ENCODE measurements at regions not wholly inside any gene's neighbourhood (a gene's known extent, or its start where the extent isn't known, plus 50 kb on each side); places are given as distances from the start of the nearest gene placed in this dataset.

DNA sequence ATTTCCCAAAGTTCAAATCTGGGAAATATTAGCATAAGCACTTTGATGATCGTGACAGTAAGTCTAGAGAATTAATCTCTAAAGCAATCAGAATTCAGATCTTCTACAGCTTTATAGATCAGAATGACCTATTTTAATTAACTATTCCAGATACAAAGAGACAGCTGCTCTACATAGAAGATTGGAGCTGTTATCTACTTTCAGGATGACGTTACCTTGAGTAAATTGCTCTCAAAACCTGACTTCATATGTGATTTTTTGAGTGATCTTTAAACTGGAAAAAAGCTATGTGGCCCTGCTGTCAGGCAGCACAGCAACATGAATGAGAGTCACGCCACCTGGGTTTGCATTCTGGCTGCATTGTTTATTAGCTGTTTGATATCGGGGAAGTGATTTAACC lies 259.9 kb upstream of the CDH6 start:
- Histone ChIP-seq H3K27ac (no peak overlapping the region), H3K4me2 (no peak overlapping the region)
- H3K4me1 Mint-ChIP-seq = peaks cover 47% of the 10 kb centered on the region

DNA sequence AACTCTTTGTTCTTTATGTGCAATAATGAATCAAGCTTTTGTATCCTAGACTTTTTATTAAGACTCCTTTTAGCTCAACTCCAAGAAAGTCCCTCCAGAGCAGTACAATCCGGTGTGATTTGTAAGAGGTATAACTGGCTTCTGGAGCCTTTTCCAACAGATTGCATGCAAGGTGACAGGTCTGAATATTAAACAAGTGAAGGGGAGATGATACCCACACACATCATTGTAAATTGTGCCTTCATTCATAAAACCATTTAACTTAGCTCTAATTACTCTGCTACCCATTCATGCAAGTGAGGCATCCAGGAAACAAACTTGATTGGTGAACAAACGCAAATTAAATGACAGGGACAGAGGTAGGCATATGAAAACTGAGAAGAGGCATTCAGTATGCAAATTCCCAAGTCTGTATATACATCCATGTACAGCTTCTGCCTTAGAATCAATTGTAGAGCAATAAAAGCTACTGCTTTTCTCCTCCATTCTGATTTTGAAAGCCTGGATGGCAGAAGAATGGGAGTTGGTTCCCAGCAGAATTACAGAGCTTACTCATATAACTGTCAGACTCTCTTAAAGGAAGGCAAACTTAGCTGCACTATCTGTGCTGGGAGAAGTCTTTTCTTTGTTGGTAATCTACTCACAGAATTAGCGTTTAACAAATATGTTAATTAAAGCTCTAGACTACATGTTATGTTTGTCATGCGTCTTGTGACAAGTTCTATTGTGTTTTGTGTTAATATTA lies 261.0 kb upstream of the CDH6 start:
- Mint-ChIP-seq H3K9me3 (no peaks in the 10 kb centered on the region), H3K36me3 (no peaks in the 10 kb centered on the region), H3K4me1 (peaks cover 41% of the 10 kb centered on the region), H3K4me3 (no peak overlapping the region), H3K27me3 (ENCODE audit: insufficient read depth, low read depth) (peaks cover 1% of the 10 kb centered on the region), H3K27ac (peak overlapping the region; percentile 1)
- Histone ChIP-seq H3F3A (ENCODE audit: low read depth) (no peaks in the 10 kb centered on the region), H3K79me2 (ENCODE audit: low read depth) (no peaks in the 10 kb centered on the region), H3K36me3 (no peaks in the 10 kb centered on the region), H3K4me2 (peak overlapping the region; percentile 25), H4K20me1 (ENCODE audit: low read depth) (no peaks in the 10 kb centered on the region), H3K9ac (no peak overlapping the region), H2AFZ (replicated peaks) (peak overlapping the region; percentile 32), H3K4me3 (no peak overlapping the region), H3K9me3 (ENCODE audit: low read depth) (no peaks in the 10 kb centered on the region), H3K27ac (no peak overlapping the region), H3K27me3 (no peaks in the 10 kb centered on the region), H3K4me1 (peaks cover 21% of the 10 kb centered on the region)
- no peak for DNase-seq (ENCODE audit: low spot score)
- no peak for TF ChIP-seq EZH2 (IDR thresholded peaks at IDR 0.05)
- no peak for TF ChIP-seq EZH2phosphoT487 (IDR thresholded peaks at IDR 0.05)
- TF ChIP-seq, protein P1, sequence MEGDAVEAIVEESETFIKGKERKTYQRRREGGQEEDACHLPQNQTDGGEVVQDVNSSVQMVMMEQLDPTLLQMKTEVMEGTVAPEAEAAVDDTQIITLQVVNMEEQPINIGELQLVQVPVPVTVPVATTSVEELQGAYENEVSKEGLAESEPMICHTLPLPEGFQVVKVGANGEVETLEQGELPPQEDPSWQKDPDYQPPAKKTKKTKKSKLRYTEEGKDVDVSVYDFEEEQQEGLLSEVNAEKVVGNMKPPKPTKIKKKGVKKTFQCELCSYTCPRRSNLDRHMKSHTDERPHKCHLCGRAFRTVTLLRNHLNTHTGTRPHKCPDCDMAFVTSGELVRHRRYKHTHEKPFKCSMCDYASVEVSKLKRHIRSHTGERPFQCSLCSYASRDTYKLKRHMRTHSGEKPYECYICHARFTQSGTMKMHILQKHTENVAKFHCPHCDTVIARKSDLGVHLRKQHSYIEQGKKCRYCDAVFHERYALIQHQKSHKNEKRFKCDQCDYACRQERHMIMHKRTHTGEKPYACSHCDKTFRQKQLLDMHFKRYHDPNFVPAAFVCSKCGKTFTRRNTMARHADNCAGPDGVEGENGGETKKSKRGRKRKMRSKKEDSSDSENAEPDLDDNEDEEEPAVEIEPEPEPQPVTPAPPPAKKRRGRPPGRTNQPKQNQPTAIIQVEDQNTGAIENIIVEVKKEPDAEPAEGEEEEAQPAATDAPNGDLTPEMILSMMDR (IDR thresholded peaks at IDR 0.05) = no peak

More for the DNA sequence above, 259.9 kb upstream of the CDH6 start:
- no peaks in the 10 kb centered on the region for H4K20me1 ChIP-seq (ENCODE audit: low read depth)
- H3K9me3 ChIP-seq (ENCODE audit: low read depth) = no peaks in the 10 kb centered on the region
- H3K36me3 Mint-ChIP-seq = no peaks in the 10 kb centered on the region
- no peak for DNase-seq (ENCODE audit: low spot score)
- no peak overlapping the region for H3K9ac ChIP-seq
- no peaks in the 10 kb centered on the region for H3K79me2 ChIP-seq (ENCODE audit: low read depth)
- no peak for TF ChIP-seq EZH2phosphoT487 (IDR thresholded peaks at IDR 0.05)
- TF ChIP-seq, protein P1 (IDR thresholded peaks at IDR 0.05) = no peak
- TF ChIP-seq EZH2 (IDR thresholded peaks at IDR 0.05) = no peak
- no peaks in the 10 kb centered on the region for H3F3A ChIP-seq (ENCODE audit: low read depth)
- peaks cover 21% of the 10 kb centered on the region for H3K4me1 ChIP-seq
- no peaks in the 10 kb centered on the region for H3K27me3 ChIP-seq
- no peaks in the 10 kb centered on the region for H3K9me3 Mint-ChIP-seq
- H3K36me3 ChIP-seq = no peaks in the 10 kb centered on the region
- no peak overlapping the region for H3K4me3 ChIP-seq
- H3K27me3 Mint-ChIP-seq (ENCODE audit: insufficient read depth, low read depth) = no peaks in the 10 kb centered on the region
- H3K27ac Mint-ChIP-seq = peak overlapping the region; percentile 20
- peak overlapping the region; percentile 48 for H3K4me3 Mint-ChIP-seq
- no peak overlapping the region for H2AFZ ChIP-seq (replicated peaks)

DNA sequence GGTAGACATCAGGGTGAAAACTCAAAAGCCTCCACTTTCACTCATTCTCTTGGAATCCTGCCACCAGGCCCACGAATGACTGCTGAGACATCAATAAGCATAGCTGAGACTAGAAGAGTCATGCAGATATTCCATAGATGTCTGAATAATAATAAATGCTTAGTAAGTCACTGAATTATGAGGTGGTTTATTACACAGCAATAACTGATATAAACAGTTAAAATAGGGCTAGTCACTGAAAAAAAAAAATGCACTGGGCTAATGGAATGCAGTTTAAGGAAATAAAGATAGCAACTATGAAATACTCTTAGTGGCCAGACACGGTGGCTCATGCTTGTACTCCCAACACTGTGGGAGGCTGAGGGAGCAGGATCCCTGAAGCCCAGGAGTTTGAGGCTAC lies 262.8 kb upstream of the CDH6 start:
- peaks cover 14% of the 10 kb centered on the region for H3K4me1 ChIP-seq
- H3K4me2 ChIP-seq = no peak overlapping the region
- H3K27me3 Mint-ChIP-seq (ENCODE audit: insufficient read depth, low read depth) = peaks cover 3% of the 10 kb centered on the region
- H3K36me3 ChIP-seq = no peaks in the 10 kb centered on the region
- H3K9me3 ChIP-seq (ENCODE audit: low read depth) = no peaks in the 10 kb centered on the region
- H3K4me3 Mint-ChIP-seq = no peak overlapping the region
- TF ChIP-seq EZH2 (IDR thresholded peaks at IDR 0.05) = no peak
- TF ChIP-seq EZH2phosphoT487 (IDR thresholded peaks at IDR 0.05) = no peak
- TF ChIP-seq, protein P1 (IDR thresholded peaks at IDR 0.05) = no peak
- H3K9me3 Mint-ChIP-seq = no peaks in the 10 kb centered on the region
- no peaks in the 10 kb centered on the region for H3K36me3 Mint-ChIP-seq
- no peak overlapping the region for H3K27ac Mint-ChIP-seq
- H3K9ac ChIP-seq = no peak overlapping the region
- no peaks in the 10 kb centered on the region for H3K79me2 ChIP-seq (ENCODE audit: low read depth)
- H3K27me3 ChIP-seq = no peaks in the 10 kb centered on the region
- peaks cover 39% of the 10 kb centered on the region for H3K4me1 Mint-ChIP-seq
- DNase-seq (ENCODE audit: low spot score) = no peak
- H3K4me3 ChIP-seq = no peak overlapping the region
- H3F3A ChIP-seq (ENCODE audit: low read depth) = no peaks in the 10 kb centered on the region
- no peaks in the 10 kb centered on the region for H4K20me1 ChIP-seq (ENCODE audit: low read depth)
- no peak overlapping the region for H2AFZ ChIP-seq (replicated peaks)
- no peak overlapping the region for H3K27ac ChIP-seq
